Tibial nerve (tissue), 4 donors: ENCODE measurements at regions not wholly inside any gene's neighbourhood (a gene's known extent, or its start where the extent isn't known, plus 50 kb on each side); places are given as distances from the start of the nearest gene placed in this dataset.

ENCODE experiments used
- EP300 ChIP-seq, 2 donors: sonication (generic); formaldehyde crosslinking; IDR thresholded peaks; one replicate each; pipeline ENCODE4 v1.6.1; 2017; ENCODE audit warnings: antibody characterized with exemption in 2 of 2, mild to moderate bottlenecking in 1 of 2
- POLR2A ChIP-seq, 2 donors: fragments of 450-650 bp; IDR thresholded peaks; one replicate each; pipeline ENCODE4 v1.6.1; 2017; ENCODE audit warnings: antibody characterized with exemption in 2 of 2, mild to moderate bottlenecking in 2 of 2, moderate library complexity in 2 of 2
- TF ChIP-seq, protein P1 (sequence below), 5 experiments: fragments of 200-600 bp in 3 of 5; fragments of 450-650 bp in 2 of 5; sonication (generic) in 3 of 5; IDR thresholded peaks; one replicate each; pipeline ENCODE4 v1.5.1; 2016 to 2019; ENCODE audit warnings: antibody characterized with exemption in 5 of 5, mild to moderate bottlenecking in 3 of 5, moderate library complexity in 2 of 5

DNA sequence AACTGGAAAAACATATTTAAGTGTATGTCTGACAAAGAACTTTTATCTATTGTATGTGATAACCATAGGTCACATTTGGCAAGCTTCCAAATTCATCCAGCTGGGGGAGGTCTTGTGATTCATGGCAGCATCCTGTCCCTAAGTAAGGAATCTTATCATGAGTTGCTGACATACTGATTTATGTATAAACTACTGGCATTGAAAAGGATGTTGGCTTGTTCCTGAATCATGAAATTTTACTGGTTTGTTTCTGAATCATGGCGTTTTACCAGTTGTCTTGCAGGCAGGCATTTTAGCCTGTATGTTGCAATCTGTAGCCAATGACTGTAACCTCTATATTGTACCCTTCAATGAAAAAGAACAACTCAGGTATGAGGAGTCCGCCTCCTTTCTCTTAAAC is 244.8 kb downstream of the IPO8 start:
- TF ChIP-seq, protein P1, sequence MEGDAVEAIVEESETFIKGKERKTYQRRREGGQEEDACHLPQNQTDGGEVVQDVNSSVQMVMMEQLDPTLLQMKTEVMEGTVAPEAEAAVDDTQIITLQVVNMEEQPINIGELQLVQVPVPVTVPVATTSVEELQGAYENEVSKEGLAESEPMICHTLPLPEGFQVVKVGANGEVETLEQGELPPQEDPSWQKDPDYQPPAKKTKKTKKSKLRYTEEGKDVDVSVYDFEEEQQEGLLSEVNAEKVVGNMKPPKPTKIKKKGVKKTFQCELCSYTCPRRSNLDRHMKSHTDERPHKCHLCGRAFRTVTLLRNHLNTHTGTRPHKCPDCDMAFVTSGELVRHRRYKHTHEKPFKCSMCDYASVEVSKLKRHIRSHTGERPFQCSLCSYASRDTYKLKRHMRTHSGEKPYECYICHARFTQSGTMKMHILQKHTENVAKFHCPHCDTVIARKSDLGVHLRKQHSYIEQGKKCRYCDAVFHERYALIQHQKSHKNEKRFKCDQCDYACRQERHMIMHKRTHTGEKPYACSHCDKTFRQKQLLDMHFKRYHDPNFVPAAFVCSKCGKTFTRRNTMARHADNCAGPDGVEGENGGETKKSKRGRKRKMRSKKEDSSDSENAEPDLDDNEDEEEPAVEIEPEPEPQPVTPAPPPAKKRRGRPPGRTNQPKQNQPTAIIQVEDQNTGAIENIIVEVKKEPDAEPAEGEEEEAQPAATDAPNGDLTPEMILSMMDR (IDR thresholded peaks at IDR 0.05), result no peak
- TF ChIP-seq POLR2A (IDR thresholded peaks at IDR 0.05) (no peak), EP300 (IDR thresholded peaks at IDR 0.05) (no peak)
